ENCODE measurements at regions not wholly inside any gene's neighbourhood (a gene's known extent, or its start where the extent isn't known, plus 50 kb on each side); places are given as distances from the start of the nearest gene placed in this dataset.

GRCh38 chr15:93603550-93603949, 514.5 kb upstream of the RGMA start:
- no peak for TF ChIP-seq CTCF (IDR thresholded peaks at IDR 0.05; ENCODE audit: poor library complexity, severe bottlenecking)
- no peak for ATAC-seq (ENCODE audit: low read depth)
- no peaks in the 10 kb centered on the region for H3K27me3 ChIP-seq (ENCODE audit: insufficient read depth, poor library complexity, severe bottlenecking)
- no peaks in the 10 kb centered on the region for H3K4me1 ChIP-seq (ENCODE audit: insufficient read depth, poor library complexity, severe bottlenecking)
- H3K9me3 ChIP-seq (ENCODE audit: severe bottlenecking): no peaks in the 10 kb centered on the region
- no peak overlapping the region for H3K27ac ChIP-seq (ENCODE audit: poor library complexity, severe bottlenecking)
- H3K36me3 ChIP-seq (ENCODE audit: low read depth): no peaks in the 10 kb centered on the region
- no peak overlapping the region for H3K4me3 ChIP-seq (ENCODE audit: severe bottlenecking)
- no peak for DNase-seq (ENCODE audit: low spot score)

GRCh38 chr15:93587059-93587521, 498.1 kb upstream of the RGMA start:
- no peak for ATAC-seq (ENCODE audit: low read depth)
- TF ChIP-seq CTCF (IDR thresholded peaks at IDR 0.05; ENCODE audit: poor library complexity, severe bottlenecking): no peak
- H3K9me3 ChIP-seq (ENCODE audit: severe bottlenecking): no peaks in the 10 kb centered on the region
- DNase-seq (ENCODE audit: low spot score): no peak
- no peak overlapping the region for H3K4me3 ChIP-seq (ENCODE audit: severe bottlenecking)
- no peaks in the 10 kb centered on the region for H3K4me1 ChIP-seq (ENCODE audit: insufficient read depth, poor library complexity, severe bottlenecking)
- H3K27ac ChIP-seq (ENCODE audit: poor library complexity, severe bottlenecking): no peak overlapping the region
- no peaks in the 10 kb centered on the region for H3K27me3 ChIP-seq (ENCODE audit: insufficient read depth, poor library complexity, severe bottlenecking)
- H3K36me3 ChIP-seq (ENCODE audit: low read depth): no peaks in the 10 kb centered on the region

- TF ChIP-seq CTCF (IDR thresholded peaks at IDR 0.05; ENCODE audit: poor library complexity, severe bottlenecking): no peak
- no peak for DNase-seq (ENCODE audit: low spot score)
- no peaks in the 10 kb centered on the region for H3K36me3 ChIP-seq (ENCODE audit: low read depth)
- no peak for ATAC-seq (ENCODE audit: low read depth)
- no peak overlapping the region for H3K27ac ChIP-seq (ENCODE audit: poor library complexity, severe bottlenecking)
- no peaks in the 10 kb centered on the region for H3K9me3 ChIP-seq (ENCODE audit: severe bottlenecking)
- no peaks in the 10 kb centered on the region for H3K27me3 ChIP-seq (ENCODE audit: insufficient read depth, poor library complexity, severe bottlenecking)
- no peak overlapping the region for H3K4me3 ChIP-seq (ENCODE audit: severe bottlenecking)
- H3K4me1 ChIP-seq (ENCODE audit: insufficient read depth, poor library complexity, severe bottlenecking): no peaks in the 10 kb centered on the region
Measured at GRCh38 chr15:93585012-93585411, 496.0 kb upstream of the RGMA start.

GRCh38 chr15:93583968-93584367, 495.0 kb upstream of the RGMA start:
- no peaks in the 10 kb centered on the region for H3K27me3 ChIP-seq (ENCODE audit: insufficient read depth, poor library complexity, severe bottlenecking)
- no peak overlapping the region for H3K27ac ChIP-seq (ENCODE audit: poor library complexity, severe bottlenecking)
- DNase-seq (ENCODE audit: low spot score): no peak
- ATAC-seq (ENCODE audit: low read depth): no peak
- H3K4me3 ChIP-seq (ENCODE audit: severe bottlenecking): no peak overlapping the region
- H3K36me3 ChIP-seq (ENCODE audit: low read depth): no peaks in the 10 kb centered on the region
- no peaks in the 10 kb centered on the region for H3K4me1 ChIP-seq (ENCODE audit: insufficient read depth, poor library complexity, severe bottlenecking)
- no peaks in the 10 kb centered on the region for H3K9me3 ChIP-seq (ENCODE audit: severe bottlenecking)
- no peak for TF ChIP-seq CTCF (IDR thresholded peaks at IDR 0.05; ENCODE audit: poor library complexity, severe bottlenecking)

- Histone ChIP-seq H3K27me3 (ENCODE audit: insufficient read depth, poor library complexity, severe bottlenecking) (no peaks in the 10 kb centered on the region), H3K36me3 (ENCODE audit: low read depth) (no peaks in the 10 kb centered on the region), H3K4me3 (ENCODE audit: severe bottlenecking) (no peak overlapping the region), H3K4me1 (ENCODE audit: insufficient read depth, poor library complexity, severe bottlenecking) (no peaks in the 10 kb centered on the region), H3K9me3 (ENCODE audit: severe bottlenecking) (no peaks in the 10 kb centered on the region), H3K27ac (ENCODE audit: poor library complexity, severe bottlenecking) (no peak overlapping the region)
- ATAC-seq (ENCODE audit: low read depth) (no peak), DNase-seq (ENCODE audit: low spot score) (no peak)
- no peak for TF ChIP-seq CTCF (IDR thresholded peaks at IDR 0.05; ENCODE audit: poor library complexity, severe bottlenecking)
Measured at GRCh38 chr15:93583552-93583951, 494.5 kb upstream of the RGMA start.

Measured in RWPE2 (cell line).